GM12878 (cell line): ENCODE measurements at regions not wholly inside any gene's neighbourhood (a gene's known extent, or its start where the extent isn't known, plus 50 kb on each side); places are given as distances from the start of the nearest gene placed in this dataset.

Experiments used
- DPF2 ChIP-seq: fragments of 450-650 bp; IDR thresholded peaks from 2 replicates; pipeline ENCODE4 v1.6.1; 2017; ENCODE audit warnings: mild to moderate bottlenecking
- EP300 ChIP-seq, 2 experiments: fragments of 150-350 bp in 1 of 2; IDR thresholded peaks; 2 replicates each; pipeline ENCODE4 v1.6.1; 2011 to 2012; ENCODE audit warnings: low read depth in 2 of 2, low read length in 2 of 2, borderline replicate concordance in 1 of 2, improper control_type of control experiment in 1 of 2, inconsistent platforms in 1 of 2; ENCODE audit not compliant: control insufficient read depth in 1 of 2
- EZH2 ChIP-seq: IDR thresholded peaks from 2 replicates; pipeline ENCODE4 v1.6.1; 2012; ENCODE audit warnings: low read depth, mild to moderate bottlenecking, control low read depth, inconsistent platforms, low read length, borderline replicate concordance; ENCODE audit not compliant: control insufficient read depth
- FOS ChIP-seq: IDR thresholded peaks from 3 replicates; pipeline ENCODE4 v1.6.1; 2011; ENCODE audit warnings: borderline replicate concordance; ENCODE audit not compliant: insufficient read length; ENCODE audit errors: extremely low read depth
- NBN ChIP-seq: fragments of 450-650 bp; IDR thresholded peaks from 2 replicates; pipeline ENCODE4 v1.6.1; 2016
- NFYB ChIP-seq: IDR thresholded peaks from 2 replicates; pipeline ENCODE4 v1.6.1; 2011; ENCODE audit warnings: low read depth, mild to moderate bottlenecking, low read length, improper control_type of control experiment, moderate library complexity; ENCODE audit not compliant: insufficient read depth
- PML ChIP-seq: IDR thresholded peaks from 2 replicates; pipeline ENCODE4 v1.6.1; 2012; ENCODE audit warnings: low read length, inconsistent platforms
- POLR2A ChIP-seq: IDR thresholded peaks from 2 replicates; pipeline ENCODE4 v1.6.1; 2011; ENCODE audit warnings: low read depth, mild to moderate bottlenecking, low read length
- RELA ChIP-seq: fragments of 450-650 bp; IDR thresholded peaks from 2 replicates; pipeline ENCODE4 v1.8.0; 2014; ENCODE audit warnings: borderline replicate concordance; ENCODE audit not compliant: partially characterized antibody
- YY1 ChIP-seq: IDR thresholded peaks from 2 replicates; pipeline ENCODE4 v1.6.1; 2011; ENCODE audit warnings: low read depth, mild to moderate bottlenecking, low read length
- ZNF622 ChIP-seq: fragments of 450-650 bp; IDR thresholded peaks from 2 replicates; pipeline ENCODE4 v1.6.1; 2017; ENCODE audit warnings: mild to moderate bottlenecking, inconsistent platforms
- TF ChIP-seq, protein P1 (sequence below), 3 experiments: IDR thresholded peaks in 2 of 3; conservative IDR thresholded peaks in 1 of 3; 2 replicates each; pipeline ENCODE4 v1.5.1; 2011; ENCODE audit warnings: low read depth in 3 of 3, low read length in 3 of 3, mild to moderate bottlenecking in 3 of 3, control low read depth in 2 of 3, moderate library complexity in 2 of 3, inconsistent platforms in 1 of 3, mixed read lengths in 1 of 3; ENCODE audit not compliant: control insufficient read depth in 2 of 3, insufficient read depth in 1 of 3; ENCODE audit errors: extremely low read depth in 1 of 3
- TF ChIP-seq, protein P2 (sequence below): fragments of 450-650 bp; formaldehyde crosslinking; IDR thresholded peaks from 2 replicates; pipeline ENCODE4 v1.4.0; 2022; ENCODE audit warnings: mild to moderate bottlenecking, moderate library complexity
- TF ChIP-seq, protein P3 (sequence below): fragments of 450-650 bp; IDR thresholded peaks from 2 replicates; pipeline ENCODE4 v1.6.1; 2017; ENCODE audit warnings: mild to moderate bottlenecking

DNA sequence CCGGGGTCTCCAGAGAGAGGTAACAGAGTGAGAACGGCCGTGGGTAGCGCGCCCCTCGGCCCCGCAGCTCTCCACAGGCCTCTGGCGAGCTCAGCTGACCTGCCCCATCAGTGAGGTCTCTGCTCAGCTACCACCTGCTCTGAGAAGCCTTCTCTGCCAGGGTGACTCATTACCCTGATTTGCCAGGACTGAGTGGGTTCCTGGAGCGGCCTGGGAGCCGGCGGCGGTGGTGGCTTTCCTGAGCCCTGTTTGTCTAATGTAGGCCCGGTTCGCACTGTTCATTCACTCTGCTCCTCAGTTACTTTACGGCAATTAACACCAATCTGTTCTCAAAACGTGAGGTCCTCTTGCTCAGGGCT lies 351.0 kb upstream of the B3GAT1 start:
- TF ChIP-seq, protein P1, sequence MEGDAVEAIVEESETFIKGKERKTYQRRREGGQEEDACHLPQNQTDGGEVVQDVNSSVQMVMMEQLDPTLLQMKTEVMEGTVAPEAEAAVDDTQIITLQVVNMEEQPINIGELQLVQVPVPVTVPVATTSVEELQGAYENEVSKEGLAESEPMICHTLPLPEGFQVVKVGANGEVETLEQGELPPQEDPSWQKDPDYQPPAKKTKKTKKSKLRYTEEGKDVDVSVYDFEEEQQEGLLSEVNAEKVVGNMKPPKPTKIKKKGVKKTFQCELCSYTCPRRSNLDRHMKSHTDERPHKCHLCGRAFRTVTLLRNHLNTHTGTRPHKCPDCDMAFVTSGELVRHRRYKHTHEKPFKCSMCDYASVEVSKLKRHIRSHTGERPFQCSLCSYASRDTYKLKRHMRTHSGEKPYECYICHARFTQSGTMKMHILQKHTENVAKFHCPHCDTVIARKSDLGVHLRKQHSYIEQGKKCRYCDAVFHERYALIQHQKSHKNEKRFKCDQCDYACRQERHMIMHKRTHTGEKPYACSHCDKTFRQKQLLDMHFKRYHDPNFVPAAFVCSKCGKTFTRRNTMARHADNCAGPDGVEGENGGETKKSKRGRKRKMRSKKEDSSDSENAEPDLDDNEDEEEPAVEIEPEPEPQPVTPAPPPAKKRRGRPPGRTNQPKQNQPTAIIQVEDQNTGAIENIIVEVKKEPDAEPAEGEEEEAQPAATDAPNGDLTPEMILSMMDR (IDR thresholded peaks at IDR 0.05 in 2 of 3, conservative IDR thresholded peaks at IDR 0.05 in 1 of 3; ENCODE audit: control insufficient read depth in 2 of 3, extremely low read depth in 1 of 3, insufficient read depth in 1 of 3, low read depth in 3 of 3, low read length in 3 of 3): no peak
- TF ChIP-seq NFYB (no peak), RELA (no peak), EP300 (IDR thresholded peaks at IDR 0.05; ENCODE audit: borderline replicate concordance in 1 of 2, control insufficient read depth in 1 of 2, low read depth in 2 of 2, low read length in 2 of 2) (no peak), EZH2 (no peak), POLR2A (no peak), YY1 (no peak), PML (no peak), FOS (no peak), ZNF622 (no peak), DPF2 (no peak), NBN (no peak)
- TF ChIP-seq, protein P2, sequence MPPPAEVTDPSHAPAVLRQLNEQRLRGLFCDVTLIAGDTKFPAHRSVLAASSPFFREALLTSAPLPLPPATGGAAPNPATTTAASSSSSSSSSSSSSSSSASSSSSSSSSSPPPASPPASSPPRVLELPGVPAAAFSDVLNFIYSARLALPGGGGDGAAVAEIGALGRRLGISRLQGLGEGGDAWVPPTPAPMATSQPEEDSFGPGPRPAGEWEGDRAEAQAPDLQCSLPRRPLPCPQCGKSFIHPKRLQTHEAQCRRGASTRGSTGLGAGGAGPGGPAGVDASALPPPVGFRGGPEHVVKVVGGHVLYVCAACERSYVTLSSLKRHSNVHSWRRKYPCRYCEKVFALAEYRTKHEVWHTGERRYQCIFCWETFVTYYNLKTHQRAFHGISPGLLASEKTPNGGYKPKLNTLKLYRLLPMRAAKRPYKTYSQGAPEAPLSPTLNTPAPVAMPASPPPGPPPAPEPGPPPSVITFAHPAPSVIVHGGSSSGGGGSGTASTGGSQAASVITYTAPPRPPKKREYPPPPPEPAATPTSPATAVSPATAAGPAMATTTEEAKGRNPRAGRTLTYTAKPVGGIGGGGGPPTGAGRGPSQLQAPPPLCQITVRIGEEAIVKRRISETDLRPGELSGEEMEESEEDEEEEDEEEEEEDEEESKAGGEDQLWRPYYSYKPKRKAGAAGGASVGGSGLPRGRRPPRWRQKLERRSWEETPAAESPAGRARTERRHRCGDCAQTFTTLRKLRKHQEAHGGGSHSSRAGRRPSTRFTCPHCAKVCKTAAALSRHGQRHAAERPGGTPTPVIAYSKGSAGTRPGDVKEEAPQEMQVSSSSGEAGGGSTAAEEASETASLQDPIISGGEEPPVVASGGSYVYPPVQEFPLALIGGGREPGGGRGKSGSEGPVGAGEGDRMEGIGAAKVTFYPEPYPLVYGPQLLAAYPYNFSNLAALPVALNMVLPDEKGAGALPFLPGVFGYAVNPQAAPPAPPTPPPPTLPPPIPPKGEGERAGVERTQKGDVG: no peak
- TF ChIP-seq, protein P3, sequence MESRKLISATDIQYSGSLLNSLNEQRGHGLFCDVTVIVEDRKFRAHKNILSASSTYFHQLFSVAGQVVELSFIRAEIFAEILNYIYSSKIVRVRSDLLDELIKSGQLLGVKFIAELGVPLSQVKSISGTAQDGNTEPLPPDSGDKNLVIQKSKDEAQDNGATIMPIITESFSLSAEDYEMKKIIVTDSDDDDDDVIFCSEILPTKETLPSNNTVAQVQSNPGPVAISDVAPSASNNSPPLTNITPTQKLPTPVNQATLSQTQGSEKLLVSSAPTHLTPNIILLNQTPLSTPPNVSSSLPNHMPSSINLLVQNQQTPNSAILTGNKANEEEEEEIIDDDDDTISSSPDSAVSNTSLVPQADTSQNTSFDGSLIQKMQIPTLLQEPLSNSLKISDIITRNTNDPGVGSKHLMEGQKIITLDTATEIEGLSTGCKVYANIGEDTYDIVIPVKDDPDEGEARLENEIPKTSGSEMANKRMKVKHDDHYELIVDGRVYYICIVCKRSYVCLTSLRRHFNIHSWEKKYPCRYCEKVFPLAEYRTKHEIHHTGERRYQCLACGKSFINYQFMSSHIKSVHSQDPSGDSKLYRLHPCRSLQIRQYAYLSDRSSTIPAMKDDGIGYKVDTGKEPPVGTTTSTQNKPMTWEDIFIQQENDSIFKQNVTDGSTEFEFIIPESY: no peak
